HEK293 (cell line): ENCODE measurements at regions not wholly inside any gene's neighbourhood (a gene's known extent, or its start where the extent isn't known, plus 50 kb on each side); places are given as distances from the start of the nearest gene placed in this dataset.

Experiments
- CTCF ChIA-PET: fragments of 350-600 bp; formaldehyde crosslinking; extraction: SDS; loops from one replicate; lab custom pipeline; 2021; ENCODE audit warnings: antibody characterized with exemption; lab: Yijun Ruan, JAX
- POLR2A ChIA-PET: fragments of 300-600 bp; formaldehyde crosslinking; extraction: SDS; loops from one replicate; lab custom pipeline; 2020; ENCODE audit warnings: antibody characterized with exemption, inconsistent platforms; lab: Yijun Ruan, JAX
- H3K27ac ChIP-seq: fragments of 200-500 bp; sonication (Bioruptor generic); 2 replicates; pipeline ENCODE4 v1.5.1; 2014; ENCODE audit warnings: low read depth, low read length, control low read depth, inconsistent platforms; ENCODE audit errors: extremely low read depth
- H3K36me3 ChIP-seq, 2 experiments: fragments of 200-500 bp in 1 of 2; sonication (Bioruptor generic) in 1 of 2; 1 replicate in 1 of 2; 2 replicates in 1 of 2; pipeline ENCODE4 v1.5.1; 2014 to 2017; ENCODE audit warnings: inconsistent platforms in 2 of 2, low read length in 2 of 2; ENCODE audit not compliant: control insufficient read depth in 2 of 2, insufficient read depth in 1 of 2
- H3K4me1 ChIP-seq: fragments of 200-500 bp; sonication (Bioruptor generic); 2 replicates; pipeline ENCODE4 v1.5.1; 2014; ENCODE audit warnings: mild to moderate bottlenecking, low read length, inconsistent platforms; ENCODE audit not compliant: control insufficient read depth, insufficient read depth
- H3K4me3 ChIP-seq: 2 replicates; pipeline ENCODE4 v1.5.1; 2011; ENCODE audit warnings: low read depth, mild to moderate bottlenecking, control low read depth, low read length, moderate library complexity
- H3K9me3 ChIP-seq: fragments of 200-500 bp; sonication (Bioruptor generic); 2 replicates; pipeline ENCODE4 v1.5.1; 2014; ENCODE audit warnings: low read depth, low read length, inconsistent platforms; ENCODE audit not compliant: control insufficient read depth, insufficient read depth
- FEZF1 ChIP-seq: fragments of 450-650 bp; formaldehyde crosslinking; IDR thresholded peaks from 2 replicates; pipeline ENCODE4 v1.5.1; 2016; ENCODE audit warnings: missing biosample characterization, missing genetic modification characterization
- HOXA7 ChIP-seq: sonication (generic); formaldehyde crosslinking; IDR thresholded peaks from 2 replicates; pipeline ENCODE4 v1.8.1; 2022; ENCODE audit warnings: missing genetic modification reagents, borderline replicate concordance
- MZF1 ChIP-seq: fragments of 450-650 bp; formaldehyde crosslinking; IDR thresholded peaks from 2 replicates; pipeline ENCODE4 v1.5.1; 2017; ENCODE audit warnings: missing biosample characterization, missing genetic modification characterization, borderline replicate concordance
- SETDB1 ChIP-seq: IDR thresholded peaks from one replicate; pipeline ENCODE4 v1.6.1; 2017; ENCODE audit warnings: mild to moderate bottlenecking, low read length, moderate library complexity, mixed read lengths; ENCODE audit not compliant: insufficient read length
- ZNF140 ChIP-seq: fragments of 450-650 bp; formaldehyde crosslinking; IDR thresholded peaks from 2 replicates; pipeline ENCODE4 v1.5.1; 2016; ENCODE audit warnings: missing biosample characterization, missing genetic modification characterization
- ZNF174 ChIP-seq: fragments of 450-650 bp; formaldehyde crosslinking; IDR thresholded peaks from 2 replicates; pipeline ENCODE4 v1.5.0; 2017; ENCODE audit warnings: missing biosample characterization, mild to moderate bottlenecking, missing genetic modification characterization
- ZNF274 ChIP-seq, 2 experiments: fragments of 200-500 bp in 1 of 2; fragments of 450-650 bp in 1 of 2; sonication (Bioruptor generic) in 1 of 2; formaldehyde crosslinking in 1 of 2; IDR thresholded peaks; 2 replicates each; pipeline versions ENCODE4 v1.5.1 to v1.6.1; 2014 to 2016; ENCODE audit warnings: borderline replicate concordance in 1 of 2, inconsistent platforms in 1 of 2, low read length in 1 of 2, missing biosample characterization in 1 of 2, missing genetic modification characterization in 1 of 2
- ZNF350 ChIP-seq: fragments of 450-650 bp; formaldehyde crosslinking; IDR thresholded peaks from 2 replicates; pipeline ENCODE4 v1.5.0; 2017; ENCODE audit warnings: missing biosample characterization, mild to moderate bottlenecking, missing genetic modification characterization
- ZNF354C ChIP-seq: fragments of 450-650 bp; formaldehyde crosslinking; IDR thresholded peaks from 2 replicates; pipeline ENCODE4 v1.5.1; 2016; ENCODE audit warnings: missing biosample characterization, missing genetic modification characterization, low read depth, borderline replicate concordance
- ZNF529 ChIP-seq: fragments of 450-650 bp; formaldehyde crosslinking; IDR thresholded peaks from 2 replicates; pipeline ENCODE4 v1.5.1; 2017; ENCODE audit warnings: missing genetic modification characterization, missing biosample characterization; ENCODE audit not compliant: insufficient replicate concordance
- ZNF530 ChIP-seq: fragments of 450-650 bp; formaldehyde crosslinking; IDR thresholded peaks from 2 replicates; pipeline ENCODE4 v1.5.1; 2016; ENCODE audit warnings: low read depth, missing biosample characterization, missing genetic modification characterization
- ZNF585B ChIP-seq: fragments of 450-650 bp; formaldehyde crosslinking; IDR thresholded peaks from 2 replicates; pipeline ENCODE4 v1.5.1; 2016; ENCODE audit warnings: missing biosample characterization, missing genetic modification characterization
- ZNF610 ChIP-seq: fragments of 450-650 bp; formaldehyde crosslinking; IDR thresholded peaks from 2 replicates; pipeline ENCODE4 v1.5.1; 2016; ENCODE audit warnings: missing biosample characterization, missing genetic modification characterization, borderline replicate concordance
- ZNF654 ChIP-seq: fragments of 450-650 bp; formaldehyde crosslinking; IDR thresholded peaks from 2 replicates; pipeline ENCODE4 v1.5.1; 2016; ENCODE audit warnings: low read depth, missing biosample characterization, missing genetic modification characterization
- ZNF768 ChIP-seq: fragments of 450-650 bp; formaldehyde crosslinking; IDR thresholded peaks from 2 replicates; pipeline ENCODE4 v1.5.1; 2018; ENCODE audit warnings: missing biosample characterization, mild to moderate bottlenecking, missing genetic modification characterization
- ZSCAN23 ChIP-seq: fragments of 450-650 bp; formaldehyde crosslinking; IDR thresholded peaks from 2 replicates; pipeline ENCODE4 v1.5.1; 2016; ENCODE audit warnings: missing biosample characterization, missing genetic modification characterization
- TF ChIP-seq, protein P1 (sequence below): fragments of 450-650 bp; formaldehyde crosslinking; IDR thresholded peaks from 2 replicates; pipeline ENCODE4 v1.5.1; 2017; ENCODE audit warnings: missing biosample characterization, missing genetic modification characterization
- TF ChIP-seq, protein P2 (sequence below): fragments of 450-650 bp; formaldehyde crosslinking; IDR thresholded peaks from 2 replicates; pipeline ENCODE4 v1.5.1; 2016; ENCODE audit warnings: missing biosample characterization, missing genetic modification characterization

DNA sequence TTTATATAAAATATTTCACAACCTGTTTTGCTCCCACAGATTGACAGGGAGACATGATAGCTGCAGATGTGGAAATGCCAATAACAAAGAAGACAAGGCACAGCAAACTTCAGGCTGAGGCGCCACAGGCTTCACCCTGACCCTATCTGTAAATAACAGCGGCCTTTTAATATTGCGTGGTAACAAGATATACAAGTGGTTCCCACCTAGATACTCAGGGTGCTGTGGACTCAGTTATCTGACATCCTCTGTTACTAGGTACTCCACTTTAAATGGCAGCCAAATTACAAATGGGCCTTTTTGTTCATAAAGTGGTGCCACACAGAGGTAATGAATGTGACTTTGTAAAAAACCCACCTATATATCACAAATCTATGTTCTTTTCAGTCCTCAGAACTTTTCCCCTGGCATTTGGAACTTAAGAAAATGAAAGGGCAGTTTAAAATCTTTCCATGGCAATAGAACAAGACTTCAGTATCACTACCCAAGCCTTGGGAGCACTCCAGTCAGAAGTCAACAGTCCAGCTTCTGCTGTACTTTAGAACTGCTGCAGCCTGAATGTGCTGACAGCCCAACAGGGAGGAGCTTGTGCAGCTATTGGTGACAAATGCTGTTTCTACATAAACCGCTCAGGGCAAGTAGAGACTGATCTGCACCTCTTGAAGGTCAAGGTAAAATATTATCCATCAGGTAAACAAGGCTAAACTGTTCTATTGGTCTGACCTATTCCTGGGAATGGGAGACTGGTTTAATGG lies 86.2 kb upstream of the DCD start:
- Histone ChIP-seq H3K4me3 (no peak overlapping the region), H3K9me3 (no peaks in the 10 kb centered on the region), H3K4me1 (no peaks in the 10 kb centered on the region), H3K36me3 (no peaks in the 10 kb centered on the region), H3K27ac (no peak overlapping the region)
- POLR2A ChIA-PET = no interaction called here
- CTCF ChIA-PET = interaction anchor here (0.6 to 0.9 kb wide), 3 partner anchors 9 to 234 kb away, joined by 3 read pairs; no protein-coding TSS in a partner anchor
- TF ChIP-seq ZNF274 (IDR thresholded peaks at IDR 0.05; ENCODE audit: low read length) (no peak), ZNF274 (tag by site-specific recombination; IDR thresholded peaks at IDR 0.05; ENCODE audit: borderline replicate concordance) (no peak), FEZF1 (tag by site-specific recombination) (no peak), HOXA7 (CRISPR knock-in tag) (no peak), ZNF530 (no peak), ZNF585B (tag by site-specific recombination) (no peak), SETDB1 (no peak), ZNF350 (tag by site-specific recombination) (no peak), ZNF174 (tag by site-specific recombination) (no peak), ZSCAN23 (tag by site-specific recombination) (no peak), ZNF610 (tag by site-specific recombination) (no peak), MZF1 (tag by site-specific recombination) (no peak), ZNF768 (tag by site-specific recombination) (no peak), ZNF529 (no peak), ZNF140 (tag by site-specific recombination) (no peak)
- TF ChIP-seq, protein P1, sequence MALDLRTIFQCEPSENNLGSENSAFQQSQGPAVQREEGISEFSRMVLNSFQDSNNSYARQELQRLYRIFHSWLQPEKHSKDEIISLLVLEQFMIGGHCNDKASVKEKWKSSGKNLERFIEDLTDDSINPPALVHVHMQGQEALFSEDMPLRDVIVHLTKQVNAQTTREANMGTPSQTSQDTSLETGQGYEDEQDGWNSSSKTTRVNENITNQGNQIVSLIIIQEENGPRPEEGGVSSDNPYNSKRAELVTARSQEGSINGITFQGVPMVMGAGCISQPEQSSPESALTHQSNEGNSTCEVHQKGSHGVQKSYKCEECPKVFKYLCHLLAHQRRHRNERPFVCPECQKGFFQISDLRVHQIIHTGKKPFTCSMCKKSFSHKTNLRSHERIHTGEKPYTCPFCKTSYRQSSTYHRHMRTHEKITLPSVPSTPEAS = no peak

DNA sequence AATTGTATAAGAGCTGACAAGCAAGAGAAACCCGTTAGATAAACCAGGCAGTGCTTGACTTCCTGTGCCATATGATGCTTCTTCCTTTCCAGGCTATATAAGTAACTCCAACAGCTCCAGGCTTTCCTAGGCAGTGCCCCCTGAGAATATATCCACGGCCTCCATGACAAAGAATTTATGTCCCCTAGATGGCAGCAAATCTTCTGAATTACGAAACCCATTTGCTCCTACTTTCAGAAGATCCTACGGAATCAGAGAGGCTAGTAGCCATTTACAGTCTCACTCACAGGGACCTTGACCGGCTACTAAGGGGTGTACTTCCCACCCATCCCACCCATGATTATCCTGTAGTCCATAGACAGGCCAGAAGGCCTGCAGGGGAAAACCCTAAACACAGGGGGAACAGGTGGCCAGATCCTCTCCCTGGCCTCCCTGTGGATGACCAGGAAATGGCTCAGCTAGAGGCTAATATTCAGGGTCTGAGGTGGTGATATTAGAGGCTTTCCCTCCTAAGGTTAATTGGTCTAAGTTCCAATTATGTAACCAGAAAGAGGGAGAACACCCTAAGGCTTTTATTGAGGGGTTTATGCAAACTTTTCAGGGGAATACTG lies 77.2 kb upstream of the DCD start:
- Histone ChIP-seq H3K36me3 (no peaks in the 10 kb centered on the region), H3K9me3 (no peaks in the 10 kb centered on the region), H3K4me1 (no peaks in the 10 kb centered on the region), H3K4me3 (no peak overlapping the region), H3K27ac (no peak overlapping the region)
- TF ChIP-seq ZNF354C (tag by site-specific recombination) (no peak), ZNF654 (peak; percentile 28)
- TF ChIP-seq, protein P2, sequence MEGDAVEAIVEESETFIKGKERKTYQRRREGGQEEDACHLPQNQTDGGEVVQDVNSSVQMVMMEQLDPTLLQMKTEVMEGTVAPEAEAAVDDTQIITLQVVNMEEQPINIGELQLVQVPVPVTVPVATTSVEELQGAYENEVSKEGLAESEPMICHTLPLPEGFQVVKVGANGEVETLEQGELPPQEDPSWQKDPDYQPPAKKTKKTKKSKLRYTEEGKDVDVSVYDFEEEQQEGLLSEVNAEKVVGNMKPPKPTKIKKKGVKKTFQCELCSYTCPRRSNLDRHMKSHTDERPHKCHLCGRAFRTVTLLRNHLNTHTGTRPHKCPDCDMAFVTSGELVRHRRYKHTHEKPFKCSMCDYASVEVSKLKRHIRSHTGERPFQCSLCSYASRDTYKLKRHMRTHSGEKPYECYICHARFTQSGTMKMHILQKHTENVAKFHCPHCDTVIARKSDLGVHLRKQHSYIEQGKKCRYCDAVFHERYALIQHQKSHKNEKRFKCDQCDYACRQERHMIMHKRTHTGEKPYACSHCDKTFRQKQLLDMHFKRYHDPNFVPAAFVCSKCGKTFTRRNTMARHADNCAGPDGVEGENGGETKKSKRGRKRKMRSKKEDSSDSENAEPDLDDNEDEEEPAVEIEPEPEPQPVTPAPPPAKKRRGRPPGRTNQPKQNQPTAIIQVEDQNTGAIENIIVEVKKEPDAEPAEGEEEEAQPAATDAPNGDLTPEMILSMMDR (tag by site-specific recombination) = 0 out of 2 replicates have a peak, but pooled peaks have one; percentile 7
- POLR2A ChIA-PET = no interaction called here
- CTCF ChIA-PET = interaction anchor here (0.5 to 1.9 kb wide), 20 partner anchors 8 to 240 kb away, joined by 3 to 9 read pairs (median 3); no protein-coding TSS in a partner anchor
